ENCODE measurements at regions not wholly inside any gene's neighbourhood (a gene's known extent, or its start where the extent isn't known, plus 50 kb on each side); places are given as distances from the start of the nearest gene placed in this dataset.
"Not testable (repeated sequence)": the region's sequence is repeated elsewhere in the genome, so short reads cannot be mapped to it uniquely, and the experiment has no call there.

DNA sequence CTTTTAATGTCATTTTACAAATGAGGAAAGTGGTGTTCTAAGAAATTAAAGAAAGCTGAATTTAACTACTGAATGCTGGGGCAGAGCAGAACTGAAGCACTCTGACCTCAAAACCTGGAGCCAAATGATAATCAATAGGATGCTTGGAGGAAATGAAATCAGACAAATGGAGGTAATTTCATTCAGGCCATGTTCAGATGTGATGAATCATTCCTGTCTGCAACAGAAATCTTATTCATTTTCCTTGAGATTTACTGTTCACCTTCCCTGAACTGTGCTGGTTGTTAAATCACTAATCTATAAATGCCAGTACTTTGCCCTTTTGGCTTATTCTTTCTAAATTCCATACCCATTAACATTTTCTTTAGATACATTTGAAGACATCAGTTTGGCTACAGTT lies 85.6 kb upstream of the SNX7 start:
- no peak for DNase-seq

DNA sequence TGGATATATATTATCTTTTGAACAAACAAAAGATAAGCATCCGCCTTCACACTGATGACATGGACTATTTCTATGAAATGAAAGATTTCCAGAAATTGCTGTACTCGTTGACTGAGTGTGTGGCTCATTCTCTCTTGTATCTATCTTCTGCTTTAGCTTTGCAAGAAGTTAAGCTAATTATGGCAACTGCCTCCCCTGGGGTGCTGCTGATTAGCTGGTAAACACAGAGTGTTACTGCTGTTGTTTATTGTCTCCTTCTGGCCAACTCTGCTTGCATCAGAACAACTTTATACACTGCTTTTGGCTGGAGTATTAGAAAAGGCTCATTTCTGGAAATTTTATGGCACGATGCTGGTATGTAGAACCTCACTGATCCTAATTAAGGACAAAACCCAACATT lies 95.6 kb upstream of the SNX7 start:
- DNase-seq: no peak

DNA sequence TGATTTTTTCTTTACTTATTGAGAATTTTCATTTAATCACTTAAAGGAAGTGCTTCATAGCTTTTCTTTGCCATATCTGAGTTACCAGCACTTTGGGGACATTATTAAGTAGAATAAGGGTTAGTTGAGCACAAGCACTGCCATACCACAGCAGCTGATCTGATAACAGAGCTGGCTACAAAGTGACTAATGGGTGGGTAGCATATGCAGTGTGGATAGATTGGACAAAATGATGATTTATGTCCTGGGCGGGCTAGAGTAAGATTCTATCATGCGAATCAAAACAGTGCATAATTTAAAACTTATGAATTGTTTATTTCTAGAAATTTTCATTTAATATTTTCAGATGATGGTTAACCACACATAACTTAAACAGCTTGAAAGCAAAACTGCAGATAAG lies 102.2 kb upstream of the SNX7 start:
- no peak for DNase-seq

DNA sequence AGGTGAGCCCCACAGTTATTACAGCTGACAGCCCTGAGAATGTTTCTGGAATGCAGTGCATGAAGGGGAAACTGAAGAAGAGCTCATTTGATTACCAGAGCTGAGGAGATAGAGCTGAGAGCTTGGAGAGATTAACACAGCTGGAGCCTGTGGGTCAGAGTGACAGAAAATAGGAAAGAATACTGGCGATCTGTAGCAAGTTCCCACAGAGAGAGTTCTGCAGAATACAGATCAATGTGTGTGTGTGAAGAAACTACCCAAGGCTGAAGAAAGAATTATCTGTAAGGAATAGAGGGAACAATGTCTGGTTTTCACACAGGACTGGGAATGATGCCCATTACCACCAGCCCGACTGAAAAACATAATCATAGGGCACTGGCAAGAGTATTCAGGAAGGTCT lies 103.6 kb upstream of the SNX7 start:
- DNase-seq: no peak

DNA sequence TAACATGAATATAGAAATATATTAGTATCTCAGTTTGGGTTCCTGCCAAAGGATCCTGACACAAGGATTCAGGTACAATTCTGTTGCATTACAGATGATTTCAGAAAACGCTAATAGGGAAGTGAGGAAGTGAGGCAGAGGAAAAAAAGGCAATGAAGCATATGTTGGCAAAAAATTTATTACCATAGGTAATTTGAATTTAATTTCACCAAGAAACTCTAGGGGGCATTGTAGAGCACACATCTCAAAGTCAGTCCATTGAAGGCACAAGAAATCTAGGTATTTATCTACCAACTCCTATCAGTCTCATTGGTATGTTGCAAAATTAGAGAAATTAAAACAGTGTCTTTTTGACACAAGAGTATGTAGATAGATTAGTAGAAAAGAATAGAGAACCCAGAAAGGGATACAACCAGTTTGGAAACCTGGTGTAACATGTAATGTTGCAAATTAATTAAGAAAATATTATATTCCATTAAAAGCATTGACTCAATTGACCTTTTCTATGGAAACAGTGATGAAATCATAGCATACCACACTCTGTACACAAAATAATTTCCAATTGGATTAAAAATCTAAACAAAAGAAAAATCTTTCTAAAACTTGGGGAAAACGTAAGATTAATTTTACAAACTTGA lies 104.9 kb upstream of the SNX7 start:
- DNase-seq: no peak

DNA sequence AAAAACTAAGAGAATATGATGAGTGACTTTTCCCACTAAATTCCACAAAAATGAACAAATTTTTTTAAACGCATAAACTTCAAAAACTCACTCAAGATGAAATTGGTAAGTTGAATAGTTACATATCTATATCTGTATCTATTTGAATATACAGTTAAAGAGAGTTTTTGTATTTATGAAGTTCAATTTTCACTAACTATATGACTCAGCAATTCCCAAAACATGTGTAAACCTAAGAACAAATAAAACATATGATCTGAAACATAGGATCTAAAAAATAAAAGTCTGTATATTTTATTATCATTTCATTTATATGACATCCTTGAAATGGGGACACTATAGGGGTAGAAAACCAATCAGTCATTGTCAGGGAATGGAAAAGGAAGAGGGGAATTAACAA lies 105.7 kb upstream of the SNX7 start:
- no peak for DNase-seq

DNA sequence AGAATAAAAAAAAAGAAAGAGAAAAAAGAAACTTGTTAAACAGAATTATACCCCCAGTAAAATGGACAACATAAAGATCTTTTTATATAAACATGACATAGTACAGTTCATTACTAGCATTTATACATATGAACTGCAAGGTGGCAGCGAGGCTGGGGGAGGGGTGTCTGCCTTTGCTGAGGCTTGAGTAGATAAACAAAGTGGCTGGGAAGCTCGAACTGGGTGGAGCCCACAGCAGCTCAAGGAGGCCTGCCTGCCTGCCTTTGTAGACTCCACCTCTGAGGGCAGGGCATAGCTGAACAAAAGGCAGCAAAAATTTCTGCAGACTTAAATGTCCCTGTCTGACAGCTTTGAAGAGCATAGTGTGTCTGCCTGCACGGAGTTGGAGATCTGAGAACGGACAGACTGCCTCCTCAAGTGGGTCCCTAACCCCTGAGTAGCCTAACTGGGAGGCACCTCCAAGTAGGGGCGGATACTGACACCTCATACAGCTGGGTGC lies 108.9 kb upstream of the SNX7 start:
- not testable (repeated sequence) for DNase-seq

DNA sequence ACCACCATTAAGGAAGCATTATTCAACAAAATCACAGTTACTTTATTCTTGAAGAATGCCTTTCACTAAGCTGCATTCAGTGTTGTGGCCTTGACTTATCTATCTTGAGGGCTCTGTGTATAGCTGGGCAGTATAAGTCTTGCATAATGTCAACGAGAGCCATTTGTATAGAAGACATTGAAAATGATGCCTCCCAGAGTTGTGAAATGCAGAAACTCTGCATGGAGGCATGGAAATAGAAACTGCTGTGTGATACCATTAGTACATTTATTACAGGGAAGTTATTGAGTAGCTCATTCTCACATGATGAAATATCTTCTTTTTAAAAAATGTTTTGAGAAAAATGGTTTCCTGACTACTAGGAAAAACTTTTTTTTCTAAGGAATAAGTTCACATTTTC lies 111.4 kb upstream of the SNX7 start:
- DNase-seq: no peak

DNA sequence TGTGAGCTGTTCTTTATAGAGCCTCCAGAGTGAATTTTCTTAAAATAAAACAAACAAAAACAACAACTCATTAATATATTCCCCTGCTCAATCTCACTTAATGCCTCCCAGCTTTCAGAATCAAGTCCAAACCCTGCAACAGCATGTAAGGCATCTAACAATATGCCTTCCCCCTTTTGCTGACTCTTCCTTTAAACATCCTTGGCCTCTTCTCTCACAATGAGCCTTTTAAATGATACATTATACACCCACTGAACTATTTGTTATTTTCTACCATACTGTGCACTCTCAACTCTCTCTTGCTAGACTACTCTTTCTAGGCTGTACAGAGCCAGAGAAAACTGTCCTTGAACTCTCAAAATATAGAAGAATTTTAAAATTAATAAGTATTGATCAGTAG lies 115.2 kb upstream of the SNX7 start:
- no peak for DNase-seq

DNA sequence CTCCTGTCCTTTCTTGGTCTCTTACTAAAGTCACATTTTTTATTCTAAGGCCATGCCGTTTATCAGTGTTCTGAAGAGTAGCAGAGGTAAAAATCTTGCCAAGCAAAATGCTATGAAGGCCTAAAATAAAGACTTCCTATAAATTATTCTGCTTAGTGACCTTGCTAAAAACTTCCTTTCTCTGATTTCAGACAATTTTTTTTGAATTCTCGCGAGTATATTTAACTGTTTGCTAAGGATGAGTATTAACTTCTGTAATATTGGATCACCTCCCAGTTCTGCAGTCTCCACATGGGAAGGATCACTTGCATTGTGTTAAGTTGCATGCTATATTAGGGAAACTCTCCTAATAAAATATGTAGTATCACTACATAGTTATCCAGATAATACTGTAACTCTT lies 123.4 kb upstream of the SNX7 start:
- DNase-seq: no peak

DNA sequence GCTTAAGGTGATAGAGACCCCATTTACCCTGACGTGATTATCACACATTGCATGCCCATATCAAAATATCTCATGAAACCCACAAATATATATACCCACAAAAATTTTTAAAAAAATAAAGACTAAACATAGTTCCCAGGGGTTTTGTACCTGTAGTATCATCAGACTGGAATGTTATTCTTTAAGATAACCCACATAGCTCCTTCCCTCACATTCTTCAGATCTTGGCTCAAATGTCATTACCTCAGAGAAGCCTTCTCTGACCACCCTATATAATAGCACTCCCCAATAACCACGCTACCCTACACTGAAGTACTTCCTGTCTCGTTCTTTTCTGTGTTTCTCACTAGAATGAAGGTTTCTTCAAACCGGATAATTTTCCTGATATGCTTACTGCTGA lies 138.3 kb upstream of the SNX7 start:
- no peak for DNase-seq

DNA sequence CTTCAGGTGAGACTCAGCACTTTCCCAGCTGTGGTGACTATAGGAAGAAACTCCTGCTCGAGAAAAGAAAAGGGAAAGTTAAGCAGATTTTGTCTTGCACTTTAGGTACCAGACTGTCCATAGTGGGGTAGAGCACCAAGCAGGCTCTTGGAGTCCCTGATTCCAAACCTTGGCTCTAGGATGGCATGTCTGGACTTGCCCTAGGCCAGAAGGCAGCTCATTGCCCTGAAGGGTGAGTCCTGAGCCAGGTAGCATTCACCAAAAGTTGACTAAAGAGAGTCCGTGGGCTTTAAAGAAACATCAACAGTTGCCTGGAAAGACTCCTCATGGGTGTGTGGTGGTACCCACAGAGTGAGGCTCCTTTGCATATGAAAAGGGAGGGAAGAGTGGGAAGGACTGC lies 145.2 kb upstream of the SNX7 start:
- DNase-seq: no peak

DNA sequence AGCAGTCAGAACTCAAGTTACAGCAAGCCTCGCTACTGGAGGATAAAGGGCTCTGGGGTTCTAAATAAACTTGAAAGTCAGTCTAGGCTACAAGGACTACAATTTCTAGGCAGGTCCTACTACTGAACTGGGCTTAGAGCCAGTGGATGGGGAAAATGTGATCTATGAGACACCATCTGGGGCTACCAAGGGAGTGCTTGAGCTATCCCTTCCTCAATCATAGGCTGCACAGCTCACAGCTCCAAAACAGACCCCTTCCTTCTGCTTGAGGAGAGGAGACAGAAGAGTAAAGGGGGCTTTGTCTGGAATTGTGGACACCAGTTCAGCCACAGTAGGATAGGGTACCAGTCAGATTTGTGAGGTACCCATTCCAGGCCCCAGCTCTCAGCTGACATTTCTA lies 145.8 kb upstream of the SNX7 start:
- no peak for DNase-seq

DNA sequence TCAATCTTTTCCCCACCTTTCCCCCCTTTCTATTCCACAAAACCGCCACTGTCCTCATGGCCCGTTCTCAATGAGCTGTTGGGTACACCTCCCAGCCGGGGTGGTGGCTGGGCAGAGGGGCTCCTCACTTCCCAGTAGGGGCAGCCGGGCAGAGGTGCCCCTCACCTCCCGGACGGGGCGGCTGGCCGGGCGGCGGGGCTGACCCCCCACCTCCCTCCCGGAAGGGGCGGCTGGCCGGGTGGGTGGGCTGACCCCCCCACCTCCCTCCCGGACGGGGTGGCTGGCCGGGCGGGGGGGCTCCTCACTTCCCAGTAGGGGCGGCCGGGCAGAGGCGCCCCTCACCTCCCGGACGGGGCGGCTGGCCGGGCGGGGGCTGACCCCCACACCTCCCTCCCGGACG lies 149.3 kb upstream of the SNX7 start:
- DNase-seq: not testable (repeated sequence)

DNA sequence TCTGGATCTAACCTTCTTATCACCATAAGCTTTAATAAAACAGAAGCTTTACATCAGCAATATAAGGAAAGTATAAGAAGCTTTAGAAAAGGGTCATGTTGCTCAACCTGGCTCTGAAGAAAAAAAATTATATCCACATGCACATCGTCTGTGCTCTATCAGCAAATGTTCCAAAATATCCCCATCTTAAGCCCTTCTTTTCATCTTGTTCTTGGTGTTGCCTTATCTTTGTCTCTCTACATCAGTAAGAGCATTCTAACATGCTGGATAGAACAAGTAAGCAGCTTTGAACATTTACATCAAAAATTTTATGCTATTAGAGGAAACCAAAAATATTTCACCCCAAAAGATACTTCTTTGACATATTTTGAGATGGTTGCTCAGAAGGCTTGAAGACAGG lies 157.8 kb upstream of the SNX7 start:
- no peak for DNase-seq

DNA sequence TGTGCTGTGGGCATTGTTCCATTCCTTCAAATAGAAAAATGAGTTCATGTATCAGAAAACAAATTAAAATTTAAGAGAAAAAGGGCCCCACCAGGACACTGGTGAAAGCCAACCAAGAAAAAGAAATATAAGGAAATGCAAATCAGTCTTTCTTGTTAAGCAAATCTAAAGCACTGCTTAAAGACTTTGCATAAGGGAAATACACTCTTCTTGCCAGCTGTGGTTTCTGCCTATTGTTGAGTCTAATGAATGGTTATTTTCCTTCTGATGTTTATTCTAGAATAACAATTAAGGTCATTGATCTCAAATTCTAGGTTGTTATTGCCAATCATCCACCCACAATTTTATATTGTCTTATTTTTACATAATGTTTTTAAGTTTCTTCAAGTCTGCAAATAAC lies 158.6 kb upstream of the SNX7 start:
- DNase-seq: no peak

DNA sequence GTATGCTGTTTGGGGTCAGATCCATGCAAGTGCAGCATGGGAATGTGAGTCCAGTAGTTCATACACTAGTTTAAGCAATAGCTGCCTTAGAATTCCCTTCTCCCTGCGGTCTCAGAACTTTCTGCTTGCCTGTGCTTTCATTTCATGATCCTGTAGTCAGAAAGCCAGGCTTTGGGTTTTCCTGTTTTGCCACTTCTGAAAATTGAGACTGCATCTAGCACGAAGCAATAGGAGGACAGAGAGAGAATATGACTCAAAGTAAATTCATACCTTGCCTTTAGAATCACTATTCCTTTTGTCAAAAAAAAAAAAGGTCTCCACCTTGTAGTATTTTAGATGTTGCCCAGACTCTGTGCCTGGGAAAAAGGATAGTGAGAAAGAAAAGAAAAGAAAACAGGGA lies 161.2 kb upstream of the SNX7 start:
- DNase-seq: no peak

DNA sequence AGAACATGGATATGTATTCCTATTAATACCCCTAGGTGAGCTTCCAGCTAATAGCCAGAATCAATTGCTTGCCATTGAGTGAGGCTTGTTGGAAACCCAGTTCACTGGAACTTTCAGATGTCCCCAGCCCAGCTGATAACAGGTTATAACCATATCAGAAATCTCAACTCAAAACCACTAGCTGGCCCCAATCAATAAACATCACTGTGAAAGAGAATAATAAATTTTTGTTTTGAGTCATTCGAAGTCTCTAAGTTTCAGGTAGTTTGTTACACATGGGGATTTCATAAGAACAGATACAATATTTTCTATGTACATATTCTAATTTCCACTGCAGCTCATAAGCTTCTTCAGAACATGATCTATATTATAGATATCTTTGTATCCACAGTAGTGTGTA lies 162.9 kb upstream of the SNX7 start:
- no peak for DNase-seq

DNA sequence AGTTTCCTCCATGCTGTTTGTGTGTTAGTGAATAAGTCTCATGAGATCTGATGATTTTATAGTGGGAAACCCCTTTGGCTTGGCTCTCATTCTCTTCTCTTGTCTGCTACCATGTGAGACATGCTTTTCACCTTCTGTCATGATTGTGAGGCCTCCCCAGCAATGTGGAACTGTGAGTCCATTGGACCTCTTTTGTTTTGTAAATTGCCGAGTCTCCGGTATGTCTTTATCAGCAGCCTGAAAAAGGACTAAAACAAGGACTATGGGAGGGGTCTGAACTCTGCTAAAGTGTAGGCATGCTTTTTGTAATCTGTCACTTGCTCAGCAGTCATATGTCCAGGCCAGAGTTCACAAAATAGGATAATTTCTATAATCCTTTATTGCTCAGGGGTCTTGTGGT lies 164.0 kb upstream of the SNX7 start:
- no peak for DNase-seq

DNA sequence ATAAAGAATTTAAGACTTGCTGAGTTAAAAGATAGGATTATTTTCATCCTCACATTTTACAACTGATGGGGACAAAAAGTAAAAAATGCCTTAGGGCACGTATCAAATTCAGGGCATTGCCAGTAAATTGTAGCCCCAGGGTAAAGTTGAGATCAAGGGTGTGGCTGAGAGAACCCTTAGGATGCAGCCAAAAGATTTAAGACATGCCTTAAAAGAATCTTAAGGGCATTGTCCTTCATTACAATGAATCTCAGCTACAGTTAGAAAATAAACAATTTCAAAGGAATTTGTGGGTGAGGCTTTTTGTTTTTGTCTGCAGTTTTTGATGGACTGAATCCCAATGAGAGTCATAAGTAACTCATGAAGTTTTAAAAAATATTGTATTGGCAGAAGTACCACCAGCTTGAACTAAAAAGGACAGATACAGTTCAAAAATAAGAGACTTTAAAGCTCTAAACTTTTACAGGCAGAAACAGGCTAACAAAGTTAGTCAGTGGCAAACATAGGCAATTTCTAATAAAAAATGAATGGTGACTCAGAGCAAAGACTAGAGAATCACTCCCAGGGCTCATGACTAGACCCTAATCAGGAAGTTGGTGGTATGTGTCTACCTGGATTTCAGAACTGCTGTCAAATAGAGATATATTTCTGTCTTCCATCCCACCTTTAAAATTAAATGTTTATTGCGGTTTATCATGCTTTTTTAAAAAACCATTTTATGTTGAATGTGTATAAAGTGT lies 165.1 kb upstream of the SNX7 start:
- DNase-seq: no peak

DNA sequence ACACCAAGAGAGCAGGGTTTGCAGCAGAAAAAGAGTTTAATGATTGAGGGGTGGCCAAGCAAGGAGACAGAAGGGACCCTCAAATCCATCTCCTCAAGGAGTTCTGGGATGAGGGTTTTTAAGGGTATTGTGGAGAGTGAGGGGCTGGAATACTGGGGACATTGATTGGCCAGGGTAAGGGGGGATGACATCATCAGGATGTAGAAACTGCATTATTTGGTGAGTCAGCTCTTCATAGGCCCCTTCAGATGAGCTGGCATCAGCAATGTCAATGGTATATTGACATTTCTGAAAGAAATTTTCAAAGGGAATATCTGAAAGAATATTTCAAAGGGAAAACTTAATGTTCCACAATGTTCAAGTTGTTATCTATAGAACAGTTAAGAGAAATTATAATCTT lies 168.1 kb upstream of the SNX7 start:
- no peak for DNase-seq

DNA sequence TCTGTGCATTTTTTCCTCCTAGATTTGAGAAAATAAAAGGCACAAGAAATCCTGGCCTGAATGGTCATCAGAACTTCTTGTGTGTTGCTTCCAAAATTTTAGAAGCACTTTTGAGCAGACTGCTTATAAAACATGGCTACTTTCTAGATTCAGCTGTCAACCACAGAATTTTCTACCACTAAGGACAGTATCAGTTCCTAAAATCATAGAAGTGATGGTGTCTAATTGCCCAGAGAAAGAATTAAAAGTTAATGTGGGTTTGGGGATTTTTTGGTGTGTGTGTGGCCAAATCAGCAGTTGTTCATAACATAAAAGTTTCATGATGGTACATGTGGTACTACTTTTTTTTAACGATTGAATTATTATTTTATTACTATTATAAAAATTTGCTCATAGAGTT lies 171.4 kb upstream of the SNX7 start:
- no peak for DNase-seq

DNA sequence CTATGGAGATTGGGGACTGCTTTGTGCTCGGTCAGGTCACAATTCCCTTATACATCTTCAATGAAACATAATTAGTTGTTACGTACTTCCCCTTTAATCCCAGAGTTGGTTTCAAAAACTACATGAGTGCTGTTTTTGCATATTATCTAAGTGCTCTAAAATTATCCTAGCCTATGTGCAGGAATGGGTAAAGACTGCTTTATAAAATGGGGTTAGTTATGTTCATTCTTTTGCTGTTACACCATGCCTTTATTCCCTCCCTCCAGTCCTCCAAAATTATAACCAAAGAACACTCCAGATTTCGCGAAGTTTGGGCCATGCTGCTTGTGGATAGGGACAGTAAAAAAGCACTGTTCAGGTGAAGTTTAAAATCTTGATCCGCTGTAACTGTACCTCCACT lies 173.9 kb upstream of the SNX7 start:
- no peak for DNase-seq

DNA sequence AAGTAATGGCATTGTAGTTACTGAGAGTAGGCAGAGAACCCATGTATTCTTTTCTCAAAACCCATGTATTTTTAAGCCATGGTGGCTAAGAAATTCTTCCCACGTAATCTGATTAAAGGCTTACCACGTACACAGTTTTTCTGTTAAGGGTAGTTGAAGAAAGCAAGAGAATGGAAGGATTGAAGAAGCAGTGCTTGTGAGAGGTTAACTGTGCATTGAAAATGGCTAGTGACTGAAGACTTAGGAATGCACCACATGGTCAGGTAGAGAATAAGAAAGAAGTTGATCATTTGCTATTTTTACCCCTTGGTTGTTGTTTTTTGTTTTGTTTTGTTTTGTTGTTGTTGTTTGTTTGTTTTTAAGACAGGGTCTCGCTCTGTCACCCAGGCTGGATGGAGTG lies 178.9 kb upstream of the SNX7 start:
- no peak for DNase-seq

DNA sequence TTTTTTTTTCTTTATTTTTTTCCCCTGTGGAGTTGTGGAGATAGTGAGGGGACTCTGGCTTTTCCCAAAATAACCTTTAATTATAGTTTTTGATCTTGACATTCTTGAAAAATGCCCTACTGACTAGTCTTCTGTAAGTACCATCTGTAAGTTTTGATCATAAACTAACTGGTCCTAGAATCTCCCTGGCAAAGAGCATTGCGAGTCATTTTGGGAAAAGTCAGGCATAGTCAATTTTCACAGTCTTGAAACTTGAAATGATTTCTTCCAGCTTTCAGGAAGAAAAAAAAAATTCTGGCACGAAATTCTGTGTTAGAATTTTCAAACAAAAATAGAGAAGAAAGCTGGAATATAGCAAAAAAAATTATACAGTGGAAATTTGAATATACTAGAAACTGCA lies 181.2 kb upstream of the SNX7 start:
- no peak for DNase-seq
